B cell (primary cell): ENCODE measurements at regions not wholly inside any gene's neighbourhood (a gene's known extent, or its start where the extent isn't known, plus 50 kb on each side); places are given as distances from the start of the nearest gene placed in this dataset.

ENCODE experiments used
- ATAC-seq: fragments of 200-7000 bp; cut with Tn5 transposase; one replicate; pipeline ENCODE4 v1.10.0; 2021; ENCODE audit warnings: low read depth, mild to moderate bottlenecking, moderate number of reproducible peaks, moderate library complexity
- CTCF ChIA-PET: fragments of 350-600 bp; sonication (Branson Sonifier 250); formaldehyde crosslinking; loops from one replicate; lab custom pipeline; 2021; ENCODE audit warnings: antibody characterized with exemption, inconsistent platforms; lab: Charles Lee
- POLR2A ChIA-PET: fragments of 350-600 bp; sonication (Branson Sonifier 250); formaldehyde crosslinking; loops from one replicate; lab custom pipeline; 2021; ENCODE audit warnings: antibody characterized with exemption; lab: Charles Lee
- DNase-seq: peaks from one replicate; pipeline ENCODE4 v3.0.0; 2013
- H2AFZ ChIP-seq: 2 replicates; pipeline ENCODE4 v1.6.1; 2012; ENCODE audit warnings: mild to moderate bottlenecking, low read depth, low read length; ENCODE audit not compliant: insufficient read depth, poor library complexity, severe bottlenecking
- H3K27ac ChIP-seq, 2 donors: 1 replicate in 1 of 2; 2 replicates in 1 of 2; pipeline ENCODE4 v1.5.1; 2012 to 2013; ENCODE audit warnings: low read length in 2 of 2, mild to moderate bottlenecking in 2 of 2, moderate library complexity in 1 of 2
- H3K27me3 ChIP-seq, 4 experiments: fragments of 200-600 bp in 1 of 4; sonication (generic) in 1 of 4; replicated peaks in 1 of 4; 1 replicate in 2 of 4; 2 replicates in 2 of 4; pipeline versions ENCODE4 v1.6.1 to v1.7.0; 2013 to 2016; ENCODE audit warnings: low read length in 3 of 4, mild to moderate bottlenecking in 2 of 4, mixed read lengths in 1 of 4, moderate library complexity in 1 of 4; ENCODE audit not compliant: insufficient read depth in 4 of 4, control insufficient read depth in 3 of 4; ENCODE audit errors: control extremely low read depth in 1 of 4
- H3K36me3 ChIP-seq, 2 experiments: replicated peaks in 1 of 2; 1 replicate in 1 of 2; 2 replicates in 1 of 2; pipeline versions ENCODE4 v1.6.1 to v1.7.1; 2013; ENCODE audit warnings: low read length in 1 of 2; ENCODE audit not compliant: insufficient read depth in 2 of 2, control insufficient read depth in 1 of 2; ENCODE audit errors: control extremely low read depth in 1 of 2, extremely low read depth in 1 of 2
- H3K4me1 ChIP-seq, 2 donors: fragments of 200-600 bp in 1 of 2; sonication (generic) in 1 of 2; 1 replicate in 1 of 2; 2 replicates in 1 of 2; pipeline versions ENCODE4 v1.5.1 to v1.6.1; 2013 to 2017; ENCODE audit warnings: low read length in 2 of 2; ENCODE audit not compliant: control insufficient read depth in 2 of 2, insufficient read depth in 2 of 2
- H3K4me2 ChIP-seq: replicated peaks from 2 replicates; pipeline ENCODE3; 2012; ENCODE audit warnings: mild to moderate bottlenecking, low read depth, low read length; ENCODE audit not compliant: poor library complexity, severe bottlenecking
- H3K4me3 ChIP-seq, 5 experiments: fragments of 200-600 bp in 1 of 5; sonication (generic) in 1 of 5; 1 replicate in 3 of 5; 2 replicates in 2 of 5; pipeline versions ENCODE4 v1.5.1 to v1.7.0; 2011 to 2016; ENCODE audit warnings: low read length in 4 of 5, mild to moderate bottlenecking in 4 of 5, low read depth in 2 of 5, control low read depth in 1 of 5, moderate library complexity in 1 of 5; ENCODE audit not compliant: insufficient read depth in 1 of 5; ENCODE audit errors: control extremely low read depth in 1 of 5, extremely low read depth in 1 of 5
- H3K79me2 ChIP-seq: fragments of 200-600 bp; sonication (generic); one replicate; pipeline ENCODE4 v1.6.0; 2016; ENCODE audit warnings: low read length; ENCODE audit not compliant: control insufficient read depth, insufficient read depth
- H3K9ac ChIP-seq: fragments of 200-600 bp; sonication (generic); 2 replicates; pipeline ENCODE4 v1.6.1; 2017; ENCODE audit warnings: mild to moderate bottlenecking, low read length, moderate library complexity
- H3K9me3 ChIP-seq, 3 donors: one replicate each; pipeline versions ENCODE4 v1.6.1 to v1.7.1; 2013; ENCODE audit warnings: low read length in 2 of 3; ENCODE audit not compliant: control insufficient read depth in 2 of 3, insufficient read depth in 1 of 3; ENCODE audit errors: control extremely low read depth in 1 of 3
- H4K20me1 ChIP-seq: 2 replicates; pipeline ENCODE4 v1.6.0; 2012; ENCODE audit warnings: mild to moderate bottlenecking, low read length; ENCODE audit not compliant: insufficient read depth, control insufficient read depth, poor library complexity, severe bottlenecking
- H3K27ac Mint-ChIP-seq: one replicate; pipeline ENCODE4 v1.8.0; 2021; ENCODE audit warnings: mixed read lengths
- H3K27me3 Mint-ChIP-seq: one replicate; pipeline ENCODE4 v1.8.0; 2021; ENCODE audit warnings: mixed read lengths
- H3K4me1 Mint-ChIP-seq: one replicate; pipeline ENCODE4 v1.8.0; 2021; ENCODE audit warnings: mixed read lengths
- H3K4me3 Mint-ChIP-seq: one replicate; pipeline ENCODE4 v1.8.0; 2021; ENCODE audit warnings: mixed read lengths
- H3K9me3 Mint-ChIP-seq: one replicate; pipeline ENCODE4 v1.8.0; 2022; ENCODE audit warnings: mixed read lengths; ENCODE audit not compliant: insufficient read depth
- CTCF ChIP-seq: fragments of 200-600 bp; IDR thresholded peaks from one replicate; pipeline ENCODE4 v1.8.0; 2022; ENCODE audit warnings: antibody characterized with exemption, mild to moderate bottlenecking
- EZH2 ChIP-seq: IDR thresholded peaks from 2 replicates; pipeline ENCODE4 v1.6.1; 2012; ENCODE audit warnings: borderline replicate concordance, low read depth, mild to moderate bottlenecking, moderate library complexity, low read length; ENCODE audit not compliant: insufficient read depth, poor library complexity, severe bottlenecking
- WGBS: methylation state at CpG from one replicate; pipeline ENCODE4 v1.1.5; 2013; ENCODE audit warnings: missing lambda C conversion rate; ENCODE audit not compliant: insufficient coverage; 5-methylcytosine and 5-hydroxymethylcytosine counted together
- intact Hi-C: fragments of 100-400 bp; cut with micrococcal nuclease; formaldehyde crosslinking; loops from one replicate; pipeline ENCODE4 v1.10.0; 2022

DNA sequence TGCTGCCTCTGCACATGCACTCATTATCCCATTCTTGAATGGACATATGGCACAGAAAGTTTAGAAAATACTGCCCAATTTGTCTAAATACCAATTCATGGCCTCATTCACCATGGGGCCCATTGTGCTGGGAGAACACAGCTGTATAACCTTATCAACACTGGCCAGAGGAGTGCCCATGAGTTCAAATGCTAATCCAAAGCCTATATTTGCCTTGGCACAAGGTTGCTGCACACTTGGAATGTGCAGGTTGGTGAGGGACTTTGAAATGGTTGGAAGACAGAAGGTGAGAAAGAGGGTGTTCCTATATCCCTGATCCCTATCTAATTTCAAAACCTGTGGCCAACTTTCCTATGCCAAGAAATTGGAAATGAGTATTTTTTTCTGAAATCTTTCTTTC is 693.9 kb upstream of the ID2 start:
- H3K4me3 Mint-ChIP-seq: no peak overlapping the region
- Histone ChIP-seq H4K20me1 (no peaks in the 10 kb centered on the region), H3K4me1 (no peaks in the 10 kb centered on the region), H3K36me3 (no peaks in the 10 kb centered on the region), H2AFZ (no peak overlapping the region), H3K4me3 (no peak overlapping the region), H3K4me2 (no peak overlapping the region), H3K79me2 (no peaks in the 10 kb centered on the region), H3K27me3 (no peaks in the 10 kb centered on the region), H3K9ac (no peak overlapping the region), H3K9me3 (no peaks in the 10 kb centered on the region), H3K27ac (no peak overlapping the region)
- intact Hi-C loops: no loop called here
- no peaks in the 10 kb centered on the region for H3K4me1 Mint-ChIP-seq
- ChIA-PET POLR2A (no interaction called here), CTCF (no interaction called here)
- no peaks in the 10 kb centered on the region for H3K9me3 Mint-ChIP-seq
- no peak for ATAC-seq
- no peak overlapping the region for H3K27ac Mint-ChIP-seq
- peaks cover 5% of the 10 kb centered on the region for H3K27me3 Mint-ChIP-seq
- no peak for TF ChIP-seq CTCF
- no peak for TF ChIP-seq EZH2
- DNase-seq: no peak

DNA sequence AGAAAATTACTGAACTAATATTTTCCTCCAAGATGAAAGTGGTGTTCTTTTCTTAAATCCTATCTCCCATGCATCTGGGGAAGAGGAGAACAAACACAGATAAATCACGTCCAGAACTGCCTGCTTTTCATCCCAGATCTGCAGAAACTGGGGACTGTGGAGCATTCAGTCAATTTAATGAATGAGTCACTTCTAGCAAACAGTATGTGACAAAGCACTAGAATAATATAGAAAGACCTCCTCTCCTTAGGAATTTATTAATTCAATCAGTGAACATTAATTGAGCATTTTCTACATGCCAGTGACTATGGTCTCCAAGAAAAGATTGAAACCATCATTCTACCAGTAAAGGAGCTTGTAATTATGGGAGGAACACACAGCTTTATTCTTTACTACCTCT is 693.4 kb upstream of the ID2 start:
- Histone ChIP-seq H3K27ac (no peak overlapping the region), H3K79me2 (no peaks in the 10 kb centered on the region), H3K4me3 (no peak overlapping the region), H3K36me3 (no peaks in the 10 kb centered on the region), H3K4me2 (no peak overlapping the region), H2AFZ (no peak overlapping the region), H3K4me1 (no peaks in the 10 kb centered on the region), H3K9me3 (no peaks in the 10 kb centered on the region), H3K27me3 (no peaks in the 10 kb centered on the region), H3K9ac (no peak overlapping the region), H4K20me1 (no peaks in the 10 kb centered on the region)
- ATAC-seq (no peak), DNase-seq (no peak)
- H3K4me1 Mint-ChIP-seq: no peaks in the 10 kb centered on the region
- no peaks in the 10 kb centered on the region for H3K9me3 Mint-ChIP-seq
- TF ChIP-seq CTCF (no peak), EZH2 (no peak)
- ChIA-PET CTCF (no interaction called here), POLR2A (no interaction called here)
- intact Hi-C loops: no loop called here
- no peak overlapping the region for H3K4me3 Mint-ChIP-seq
- WGBS: no CpG with 5 or more reads among the region's 1 CpG
- no peak overlapping the region for H3K27ac Mint-ChIP-seq
- H3K27me3 Mint-ChIP-seq: peaks cover 5% of the 10 kb centered on the region
